Activated CD8-positive, alpha-beta memory T cell treated with anti-CD3 and anti-CD28 coated beads, Interleukin-2, amount 50 U/mL, for 1 hour (primary cell): ENCODE measurements at regions not wholly inside any gene's neighbourhood (a gene's known extent, or its start where the extent isn't known, plus 50 kb on each side); places are given as distances from the start of the nearest gene placed in this dataset.
"Not testable (repeated sequence)": the region's sequence is repeated elsewhere in the genome, so short reads cannot be mapped to it uniquely, and the experiment has no call there.

Source experiments
- DNase-seq: peaks from one replicate; pipeline ENCODE4 v3.0.0-alpha.2; 2020; ENCODE audit errors: extremely low read depth

DNA sequence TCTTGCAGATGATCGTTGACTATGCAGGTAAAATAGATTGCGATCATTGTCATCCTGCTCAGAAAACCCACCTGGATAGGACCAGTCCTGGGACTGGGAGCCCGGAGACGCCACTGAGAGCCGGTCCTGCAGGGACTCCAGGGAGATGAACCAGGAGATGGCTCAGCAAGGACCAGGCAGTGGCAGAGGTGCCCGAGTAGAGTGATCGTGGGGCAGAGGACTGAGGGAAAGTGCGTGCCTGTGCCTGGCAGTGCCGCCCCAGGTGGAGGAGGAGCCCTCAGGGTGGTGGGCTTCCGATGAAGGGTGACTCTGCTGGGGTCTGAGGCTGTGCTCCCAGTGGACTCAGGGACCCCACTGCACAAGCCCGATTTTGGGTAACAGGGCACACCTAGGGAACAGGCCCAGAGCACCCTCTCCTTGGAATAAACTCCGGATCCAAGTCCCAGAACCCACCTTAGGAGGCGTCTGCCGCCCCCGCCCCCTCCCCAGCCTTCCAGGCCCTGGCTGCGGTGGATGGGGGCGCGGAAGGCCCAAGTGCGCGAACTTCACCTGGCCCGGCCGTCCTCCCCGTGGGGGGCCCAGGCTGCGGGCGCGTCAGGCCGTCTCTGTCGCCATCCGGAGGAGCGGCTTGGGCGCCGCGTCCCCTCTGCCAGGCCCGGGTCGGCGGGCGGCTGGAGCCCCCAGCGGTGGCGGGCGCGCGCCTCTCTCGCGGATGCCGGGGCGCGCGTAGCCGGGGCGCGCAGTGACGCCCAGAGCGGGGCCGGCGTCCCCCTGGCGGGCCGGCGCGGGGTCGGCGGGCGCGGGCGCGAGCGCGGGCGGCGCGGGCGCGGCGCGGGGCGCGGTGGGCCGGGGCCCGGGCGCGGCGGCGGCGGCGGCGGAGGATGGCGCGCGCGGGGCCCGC lies 1338.8 kb downstream of the BRD1 start:
- no peak for DNase-seq

- DNase-seq = no peak
Observed at GRCh38 chr22:48488149-48488551, 1339.5 kb downstream of the BRD1 start.

- DNase-seq = no peak
Observed at GRCh38 chr22:48486558-48486957, 1341.1 kb downstream of the BRD1 start.

DNA sequence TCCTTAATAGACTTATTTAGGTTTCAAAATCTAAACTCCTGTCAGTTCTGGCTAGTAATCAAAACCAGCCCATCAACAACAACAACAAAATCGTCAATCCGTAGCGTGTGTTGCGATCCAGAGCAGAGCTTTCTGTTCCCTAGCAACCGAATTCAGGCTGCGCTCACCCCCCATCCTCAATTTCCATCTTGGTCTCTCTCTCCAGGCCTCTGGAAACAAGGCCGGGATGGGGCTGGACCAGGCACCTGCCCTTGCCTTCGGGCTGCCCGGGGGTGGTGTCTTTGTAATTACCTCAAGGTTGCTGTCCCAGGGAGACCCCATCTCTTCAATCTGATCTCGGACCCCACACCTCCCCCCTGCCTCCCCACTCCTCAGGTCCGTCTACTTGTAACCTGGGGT lies 1341.5 kb downstream of the BRD1 start:
- DNase-seq = no peak

GRCh38 chr22:48485149-48486133 lies 1342.2 kb downstream of the BRD1 start:
- DNase-seq = no peak

DNA sequence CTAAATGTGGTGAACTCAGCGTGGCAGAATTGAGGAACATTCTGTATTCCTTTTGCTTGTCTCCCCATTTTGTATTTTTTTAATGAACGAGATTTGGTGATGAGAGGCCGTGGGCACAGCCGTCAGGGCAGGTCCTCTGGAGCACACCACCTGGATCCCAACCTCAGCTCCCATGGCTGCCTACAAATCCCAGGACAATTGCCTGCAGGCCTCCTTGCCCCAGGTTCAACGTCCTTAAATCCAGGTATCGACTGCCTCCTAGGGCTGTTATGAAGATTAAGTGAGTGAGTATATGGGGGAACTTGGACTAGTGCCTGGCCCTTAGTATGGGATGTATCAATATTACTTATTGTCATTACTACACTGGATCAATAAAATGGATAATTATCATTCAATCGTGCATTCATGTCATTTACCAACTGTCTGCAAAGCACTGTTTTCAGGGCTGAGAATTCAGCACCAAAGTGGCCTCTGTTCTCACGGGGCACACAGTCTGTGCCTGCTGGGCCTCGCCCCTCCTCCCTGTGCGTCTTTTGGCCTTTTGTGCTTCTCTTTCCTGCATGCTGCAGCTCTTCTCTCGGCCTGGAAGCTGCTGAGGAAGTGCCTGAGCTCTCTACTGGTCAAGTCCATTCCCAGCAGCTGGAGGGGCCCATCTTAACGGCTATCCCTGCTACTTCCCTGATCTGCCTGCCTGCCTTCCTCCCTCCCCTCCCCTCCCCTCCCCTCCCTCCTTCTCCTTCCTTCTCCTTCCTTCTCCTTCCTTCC lies 1343.7 kb downstream of the BRD1 start:
- DNase-seq = no peak

DNA sequence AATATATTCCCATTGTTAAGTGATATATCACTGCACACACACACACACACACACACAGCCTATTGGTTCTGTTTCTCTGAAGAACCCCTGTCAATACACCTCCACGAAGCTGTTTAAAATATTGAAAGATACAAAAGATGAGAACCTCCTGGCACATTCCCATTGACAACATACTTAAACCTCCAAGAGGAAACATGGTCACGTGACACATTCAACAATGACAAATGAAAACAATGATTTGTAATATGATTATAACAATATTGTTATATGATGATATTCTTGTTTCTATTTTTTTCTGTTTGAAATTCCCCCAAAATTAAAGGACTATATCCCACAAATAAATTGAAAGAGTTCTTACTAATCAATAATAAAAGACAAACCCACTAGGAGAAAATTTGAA lies 1344.9 kb downstream of the BRD1 start:
- DNase-seq = no peak

DNA sequence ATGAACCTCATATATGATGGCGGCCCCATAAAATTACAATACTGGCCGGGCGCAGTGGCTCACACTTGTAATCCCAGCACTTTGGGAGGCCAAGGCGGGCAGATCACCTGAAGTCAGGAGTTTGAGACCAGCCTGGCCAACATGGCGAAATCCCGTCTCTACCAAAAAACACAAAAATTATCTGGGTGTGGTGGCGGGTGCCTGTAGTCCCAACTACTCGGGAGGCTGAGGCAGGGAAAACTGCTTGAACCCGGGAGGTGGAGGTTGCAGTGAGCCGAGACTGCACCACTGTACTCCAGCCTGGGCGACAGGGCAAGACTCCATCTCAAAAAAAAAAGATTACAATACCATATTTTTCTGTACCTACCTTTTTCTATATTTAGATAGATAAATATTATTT lies 1345.5 kb downstream of the BRD1 start:
- not testable (repeated sequence) for DNase-seq

DNA sequence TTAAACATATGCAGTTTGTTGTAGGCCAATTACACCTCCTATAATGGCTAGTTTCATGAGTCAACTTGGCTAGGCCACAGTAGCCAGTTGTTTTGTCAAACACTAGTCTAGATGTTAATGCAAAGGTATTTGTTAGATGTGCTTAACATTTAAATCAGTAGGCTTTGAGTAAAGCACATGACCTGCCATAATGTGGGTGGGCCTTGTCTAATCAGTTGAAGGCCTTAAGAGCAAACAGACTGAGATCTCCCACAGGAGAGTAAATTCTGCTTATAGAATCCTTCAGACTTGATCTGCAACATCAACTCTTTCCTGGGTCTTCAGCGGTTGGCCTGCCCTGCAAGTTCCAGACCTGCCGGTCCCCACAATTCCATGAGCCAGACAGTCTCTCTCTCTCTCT lies 1345.9 kb downstream of the BRD1 start:
- DNase-seq = no peak

DNA sequence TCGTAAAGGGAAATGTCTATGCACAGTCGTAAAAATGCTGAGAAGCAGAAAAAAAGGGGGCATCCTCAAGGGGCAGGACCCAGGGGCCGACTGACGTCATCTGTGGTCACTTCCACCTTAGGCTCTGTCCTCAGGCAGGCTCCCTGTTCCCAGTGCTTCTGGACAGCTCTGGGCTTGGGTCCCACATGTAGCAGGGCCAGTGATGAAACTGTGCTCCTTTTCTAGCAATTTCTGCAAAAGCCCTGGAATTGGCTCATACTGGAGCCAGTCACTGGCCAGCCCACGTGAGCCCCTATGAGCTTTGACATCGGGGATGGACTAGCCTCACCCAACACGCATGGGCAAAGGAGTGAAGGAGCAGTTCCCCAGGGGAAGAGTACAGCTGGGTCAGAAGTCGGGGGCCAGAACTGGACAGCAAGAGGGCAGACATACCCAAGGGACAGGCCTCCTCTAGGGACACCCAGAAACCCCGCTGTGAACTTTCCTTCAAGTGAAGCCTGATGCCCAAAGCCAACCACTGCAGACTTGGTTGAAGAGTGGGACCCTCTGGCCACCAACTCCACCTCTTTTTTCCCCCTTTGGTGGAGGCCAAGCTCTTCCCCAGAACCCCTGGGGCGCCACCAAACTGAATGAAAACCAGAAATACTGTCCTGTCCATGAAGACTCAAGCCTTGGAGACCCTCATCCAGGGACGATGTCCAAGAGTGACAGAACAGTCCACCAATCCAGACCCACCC lies 1349.0 kb downstream of the BRD1 start:
- DNase-seq = no peak

DNA sequence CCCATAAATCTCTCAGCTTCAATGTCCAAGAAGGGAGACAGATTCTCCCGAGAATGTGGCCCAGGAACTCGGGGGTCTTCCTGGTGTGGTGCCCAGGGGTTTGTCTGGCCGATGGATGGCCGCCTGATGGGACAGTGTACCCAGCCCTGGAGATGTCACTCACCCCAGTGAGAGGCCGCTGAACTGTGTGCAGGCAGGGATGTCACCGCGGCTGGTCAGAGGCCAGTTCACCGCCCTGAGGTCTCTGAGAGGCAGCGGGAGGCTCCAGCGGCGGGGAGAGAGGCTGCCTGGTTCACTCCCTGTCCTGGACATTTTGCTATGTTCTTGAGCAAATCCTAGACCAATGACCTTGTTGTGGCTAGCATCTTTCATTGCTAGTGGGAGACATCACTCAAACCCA lies 1349.5 kb downstream of the BRD1 start:
- DNase-seq = no peak

- DNase-seq = no peak
Observed at GRCh38 chr22:48477031-48477721, 1350.5 kb downstream of the BRD1 start.

GRCh38 chr22:48476577-48476976 lies 1351.1 kb downstream of the BRD1 start:
- no peak for DNase-seq

DNA sequence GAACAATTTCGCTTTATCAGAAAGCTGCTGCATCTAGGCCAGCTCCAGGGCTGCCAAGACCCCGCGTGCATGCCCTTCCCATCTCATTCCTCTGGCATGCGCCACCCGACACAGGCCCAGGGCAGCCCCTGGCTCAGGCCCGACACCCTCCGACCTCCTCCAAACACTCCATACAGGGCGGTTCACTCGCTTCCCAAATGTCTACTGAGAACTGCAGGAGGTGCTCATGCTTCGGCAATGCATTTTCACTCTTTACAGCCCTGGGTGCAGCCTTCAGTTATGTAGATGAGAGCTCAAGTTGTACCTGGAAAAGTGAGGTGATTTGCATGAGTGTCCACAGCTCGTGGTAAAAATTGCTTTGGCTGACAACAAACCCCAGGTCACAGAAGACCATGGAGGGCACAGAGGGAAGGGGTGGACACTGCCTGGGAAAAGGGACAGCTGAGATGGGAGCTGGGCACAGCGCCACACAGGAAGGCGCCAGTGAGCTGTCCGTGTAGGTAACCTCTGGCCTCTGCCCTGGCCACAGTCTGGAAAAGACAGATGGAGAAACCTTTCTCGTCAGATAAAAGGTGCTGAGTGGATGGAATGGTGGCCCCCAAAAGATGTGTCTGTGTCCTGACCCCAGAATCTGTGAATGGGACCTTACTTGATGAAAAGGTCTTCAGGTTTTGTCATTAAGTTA lies 1351.9 kb downstream of the BRD1 start:
- DNase-seq = no peak

- no peak for DNase-seq
Observed at GRCh38 chr22:48474881-48475280, 1352.8 kb downstream of the BRD1 start.

- DNase-seq = no peak
Observed at GRCh38 chr22:48473202-48473601, 1354.5 kb downstream of the BRD1 start.

- no peak for DNase-seq
Observed at GRCh38 chr22:48464246-48464645, 1363.4 kb downstream of the BRD1 start.

GRCh38 chr22:48459859-48460823 lies 1367.5 kb downstream of the BRD1 start:
- DNase-seq = no peak

- DNase-seq = no peak
Observed at GRCh38 chr22:48459259-48459658, 1368.4 kb downstream of the BRD1 start.
